ENCODE measurements at regions not wholly inside any gene's neighbourhood (a gene's known extent, or its start where the extent isn't known, plus 50 kb on each side); places are given as distances from the start of the nearest gene placed in this dataset.

DNA sequence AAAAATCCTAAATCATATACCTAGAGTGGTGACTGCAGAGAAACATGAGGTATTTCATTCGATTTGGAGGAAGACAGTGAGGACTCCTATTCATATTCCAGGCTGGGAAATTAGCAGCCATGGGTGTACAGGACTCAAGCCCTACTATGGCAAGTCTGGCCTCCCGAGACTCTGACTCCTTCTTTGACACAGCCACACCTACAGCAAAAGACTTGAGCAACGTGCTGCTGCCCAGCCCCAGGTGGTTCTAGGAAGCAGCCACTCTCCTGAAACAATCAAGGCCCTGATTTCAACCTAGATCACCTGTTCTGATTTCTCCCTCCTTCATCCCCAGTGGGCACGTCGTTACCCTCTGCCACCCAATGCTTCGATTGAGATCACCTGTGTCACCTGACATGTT is 84.0 kb upstream of the ATP11B start:
- WGBS, result 91% methylated on average over 6 of the region's 6 CpGs
- no peak overlapping the region for H3K4me3 ChIP-seq
- no peak for DNase-seq (ENCODE audit: low spot score)
- H3K4me1 ChIP-seq (replicated peaks), result no peaks in the 10 kb centered on the region
- intact Hi-C loops (cut with DNase I), result no loop called here
- no peaks in the 10 kb centered on the region for H3K36me3 ChIP-seq
- TF ChIP-seq, protein P1, sequence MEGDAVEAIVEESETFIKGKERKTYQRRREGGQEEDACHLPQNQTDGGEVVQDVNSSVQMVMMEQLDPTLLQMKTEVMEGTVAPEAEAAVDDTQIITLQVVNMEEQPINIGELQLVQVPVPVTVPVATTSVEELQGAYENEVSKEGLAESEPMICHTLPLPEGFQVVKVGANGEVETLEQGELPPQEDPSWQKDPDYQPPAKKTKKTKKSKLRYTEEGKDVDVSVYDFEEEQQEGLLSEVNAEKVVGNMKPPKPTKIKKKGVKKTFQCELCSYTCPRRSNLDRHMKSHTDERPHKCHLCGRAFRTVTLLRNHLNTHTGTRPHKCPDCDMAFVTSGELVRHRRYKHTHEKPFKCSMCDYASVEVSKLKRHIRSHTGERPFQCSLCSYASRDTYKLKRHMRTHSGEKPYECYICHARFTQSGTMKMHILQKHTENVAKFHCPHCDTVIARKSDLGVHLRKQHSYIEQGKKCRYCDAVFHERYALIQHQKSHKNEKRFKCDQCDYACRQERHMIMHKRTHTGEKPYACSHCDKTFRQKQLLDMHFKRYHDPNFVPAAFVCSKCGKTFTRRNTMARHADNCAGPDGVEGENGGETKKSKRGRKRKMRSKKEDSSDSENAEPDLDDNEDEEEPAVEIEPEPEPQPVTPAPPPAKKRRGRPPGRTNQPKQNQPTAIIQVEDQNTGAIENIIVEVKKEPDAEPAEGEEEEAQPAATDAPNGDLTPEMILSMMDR (IDR thresholded peaks at IDR 0.05), result no peak
- no peak for TF ChIP-seq POLR2A (IDR thresholded peaks at IDR 0.05)
- no peak for TF ChIP-seq POLR2AphosphoS5 (IDR thresholded peaks at IDR 0.05)
- no peaks in the 10 kb centered on the region for H3K27me3 ChIP-seq (replicated peaks; ENCODE audit: insufficient read depth)
- no peak overlapping the region for H3K27ac ChIP-seq
- H3K9me3 ChIP-seq, result no peaks in the 10 kb centered on the region

GRCh38 chr3:182710557-182711157 is 82.6 kb upstream of the ATP11B start:
- no peak for DNase-seq (ENCODE audit: low spot score)
- intact Hi-C loops (cut with DNase I), result loop anchor here (5.0 kb wide), 1 partner anchor 127 kb away; no protein-coding TSS in a partner anchor
- Histone ChIP-seq H3K36me3 (no peaks in the 10 kb centered on the region), H3K4me1 (replicated peaks) (no peaks in the 10 kb centered on the region), H3K9me3 (no peaks in the 10 kb centered on the region), H3K27me3 (replicated peaks; ENCODE audit: insufficient read depth) (no peaks in the 10 kb centered on the region), H3K27ac (no peak overlapping the region), H3K4me3 (no peak overlapping the region)
- 47% methylated on average over 7 of the region's 7 CpGs for WGBS
- TF ChIP-seq POLR2AphosphoS5 (IDR thresholded peaks at IDR 0.05), result no peak
- TF ChIP-seq, protein P1 (IDR thresholded peaks at IDR 0.05), result peak in 3 of 4 experiments; percentile 38 to 52 (median 52)
- no peak for TF ChIP-seq POLR2A (IDR thresholded peaks at IDR 0.05)

DNA sequence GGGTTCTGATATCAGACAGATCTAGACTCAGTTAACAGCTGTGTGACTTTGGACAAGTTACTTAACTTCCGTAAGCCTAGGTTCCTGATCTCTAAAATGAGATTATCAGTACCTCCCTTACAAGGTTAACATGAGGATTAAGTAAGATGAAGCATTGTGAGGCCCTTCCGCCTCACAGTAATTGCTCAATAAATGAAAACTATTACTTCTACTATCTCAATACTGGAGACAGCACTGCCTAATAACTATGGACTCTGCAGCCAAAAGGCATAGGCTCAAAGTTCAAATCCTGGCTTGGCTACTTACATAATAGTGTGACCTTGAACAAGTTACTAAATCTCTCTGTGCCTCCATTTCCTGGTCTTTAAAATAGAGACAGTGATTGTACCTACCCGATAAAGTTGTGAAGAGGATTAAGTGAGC is 82.0 kb upstream of the ATP11B start:
- Histone ChIP-seq H3K36me3 (no peaks in the 10 kb centered on the region), H3K27ac (no peak overlapping the region), H3K4me1 (replicated peaks) (no peaks in the 10 kb centered on the region), H3K9me3 (no peaks in the 10 kb centered on the region), H3K4me3 (no peak overlapping the region), H3K27me3 (replicated peaks; ENCODE audit: insufficient read depth) (no peaks in the 10 kb centered on the region)
- DNase-seq (ENCODE audit: low spot score), result no peak
- TF ChIP-seq, protein P1 (IDR thresholded peaks at IDR 0.05), result no peak
- no peak for TF ChIP-seq POLR2AphosphoS5 (IDR thresholded peaks at IDR 0.05)
- intact Hi-C loops (cut with DNase I), result loop anchor here (5.0 kb wide), 1 partner anchor 126 kb away; no protein-coding TSS in a partner anchor
- 94% methylated on average over 3 of the region's 3 CpGs for WGBS

- intact Hi-C loops (cut with DNase I), result loop anchor here (5.0 kb wide), 1 partner anchor 125 kb away; no protein-coding TSS in a partner anchor
- DNase-seq (ENCODE audit: low spot score), result no peak
- WGBS, result 80% methylated on average over 2 of the region's 2 CpGs
- TF ChIP-seq POLR2A (IDR thresholded peaks at IDR 0.05), result no peak
- TF ChIP-seq, protein P1 (IDR thresholded peaks at IDR 0.05), result no peak
- TF ChIP-seq POLR2AphosphoS5 (IDR thresholded peaks at IDR 0.05), result no peak
- H3K27ac ChIP-seq, result no peak overlapping the region
- H3K9me3 ChIP-seq, result no peaks in the 10 kb centered on the region
- H3K27me3 ChIP-seq (replicated peaks; ENCODE audit: insufficient read depth), result no peaks in the 10 kb centered on the region
- H3K4me3 ChIP-seq, result no peak overlapping the region
- H3K36me3 ChIP-seq, result no peaks in the 10 kb centered on the region
- H3K4me1 ChIP-seq (replicated peaks), result no peaks in the 10 kb centered on the region
Observed at GRCh38 chr3:182711853-182712252, 81.5 kb upstream of the ATP11B start.

- no peaks in the 10 kb centered on the region for H3K27me3 ChIP-seq (replicated peaks; ENCODE audit: insufficient read depth)
- H3K4me3 ChIP-seq, result no peak overlapping the region
- intact Hi-C loops (cut with DNase I), result loop anchor here (5.0 kb wide), 1 partner anchor 124 kb away; no protein-coding TSS in a partner anchor
- H3K9me3 ChIP-seq, result no peaks in the 10 kb centered on the region
- no peak for TF ChIP-seq POLR2AphosphoS5 (IDR thresholded peaks at IDR 0.05)
- TF ChIP-seq, protein P1 (IDR thresholded peaks at IDR 0.05), result no peak
- TF ChIP-seq POLR2A (IDR thresholded peaks at IDR 0.05), result no peak
- H3K27ac ChIP-seq, result no peak overlapping the region
- DNase-seq (ENCODE audit: low spot score), result no peak
- 73% methylated on average over 3 of the region's 3 CpGs for WGBS
- no peaks in the 10 kb centered on the region for H3K36me3 ChIP-seq
- H3K4me1 ChIP-seq (replicated peaks), result no peaks in the 10 kb centered on the region
Observed at GRCh38 chr3:182713111-182713510, 80.2 kb upstream of the ATP11B start.

Data from prostate gland (tissue), 2 donors.